ENCODE measurements at regions not wholly inside any gene's neighbourhood (a gene's known extent, or its start where the extent isn't known, plus 50 kb on each side); places are given as distances from the start of the nearest gene placed in this dataset.

GRCh38 chr10:33883881-33884280 is 549.4 kb upstream of the NRP1 start:
- TF ChIP-seq EZH2phosphoT487 (IDR thresholded peaks at IDR 0.05; ENCODE audit: insufficient read depth, low read depth) (no peak), EZH2 (IDR thresholded peaks at IDR 0.05; ENCODE audit: insufficient read depth, poor library complexity, severe bottlenecking) (no peak)
